AG08396 (cell line): ENCODE measurements at regions not wholly inside any gene's neighbourhood (a gene's known extent, or its start where the extent isn't known, plus 50 kb on each side); places are given as distances from the start of the nearest gene placed in this dataset.
"Not testable (repeated sequence)": the region's sequence is repeated elsewhere in the genome, so short reads cannot be mapped to it uniquely, and the experiment has no call there.

Source experiments
- DNase-seq: peaks from one replicate; pipeline ENCODE4 v3.0.0; 2012; ENCODE audit warnings: low spot score, mixed read lengths

- DNase-seq = no peak
Measured at GRCh38 chr11:35046681-35047080, 92.3 kb upstream of the CD44 start.

- DNase-seq = no peak
Measured at GRCh38 chr11:35047179-35047578, 91.8 kb upstream of the CD44 start.

- DNase-seq = no peak
Measured at GRCh38 chr11:35047769-35048168, 91.2 kb upstream of the CD44 start.

GRCh38 chr11:35048346-35048745 is 90.6 kb upstream of the CD44 start:
- not testable (repeated sequence) for DNase-seq

- no peak for DNase-seq
Measured at GRCh38 chr11:35049859-35050531, 89.0 kb upstream of the CD44 start.

- no peak for DNase-seq
Measured at GRCh38 chr11:35050541-35050995, 88.4 kb upstream of the CD44 start.

GRCh38 chr11:35056391-35057093 is 82.4 kb upstream of the CD44 start:
- DNase-seq = no peak

GRCh38 chr11:35057926-35058668 is 80.9 kb upstream of the CD44 start:
- DNase-seq = no peak

- DNase-seq = no peak
Measured at GRCh38 chr11:35058669-35059434, 80.1 kb upstream of the CD44 start.

GRCh38 chr11:35061516-35062440 is 77.2 kb upstream of the CD44 start:
- DNase-seq = no peak

- DNase-seq = no peak
Measured at GRCh38 chr11:35063488-35063931, 75.5 kb upstream of the CD44 start.

- DNase-seq = no peak
Measured at GRCh38 chr11:35064114-35064800, 74.7 kb upstream of the CD44 start.

- no peak for DNase-seq
Measured at GRCh38 chr11:35065566-35065965, 73.4 kb upstream of the CD44 start.

- DNase-seq = no peak
Measured at GRCh38 chr11:35066030-35066429, 72.9 kb upstream of the CD44 start.

- no peak for DNase-seq
Measured at GRCh38 chr11:35066783-35067423, 72.1 kb upstream of the CD44 start.

GRCh38 chr11:35071722-35072121 is 67.2 kb upstream of the CD44 start:
- no peak for DNase-seq

- no peak for DNase-seq
Measured at GRCh38 chr11:35073691-35074419, 65.1 kb upstream of the CD44 start.

- no peak for DNase-seq
Measured at GRCh38 chr11:35076201-35077100, 62.5 kb upstream of the CD44 start.
